H9 (cell line): ENCODE measurements at regions not wholly inside any gene's neighbourhood (a gene's known extent, or its start where the extent isn't known, plus 50 kb on each side); places are given as distances from the start of the nearest gene placed in this dataset.
A peak's percentile ranks its signal among the peaks of the same experiment; 100 is the strongest.

ENCODE experiments used
- DNase-seq: peaks from one replicate; pipeline ENCODE4 v3.0.0-alpha.2; 2017
- H2AFZ ChIP-seq: one replicate; pipeline ENCODE4 v1.6.1; 2013; ENCODE audit warnings: mild to moderate bottlenecking, low read length, control low read depth, moderate library complexity
- H2AK5ac ChIP-seq: 2 replicates; pipeline ENCODE4 v1.6.1; 2013; ENCODE audit warnings: low read length, control low read depth, mixed read lengths; ENCODE audit not compliant: insufficient read length
- H2BK120ac ChIP-seq: one replicate; pipeline ENCODE4 v1.6.1; 2013; ENCODE audit warnings: low read depth, mild to moderate bottlenecking, low read length, control low read depth, inconsistent platforms; ENCODE audit not compliant: poor library complexity, severe bottlenecking
- H2BK12ac ChIP-seq: 2 replicates; pipeline ENCODE4 v1.6.1; 2013; ENCODE audit warnings: low read length, control low read depth, mixed read lengths, low read depth; ENCODE audit not compliant: insufficient read length
- H2BK15ac ChIP-seq: 2 replicates; pipeline ENCODE4 v1.6.1; 2013; ENCODE audit warnings: low read depth, low read length, control low read depth
- H2BK20ac ChIP-seq: one replicate; pipeline ENCODE4 v1.6.1; 2013; ENCODE audit warnings: low read depth, mild to moderate bottlenecking, low read length, control low read depth, inconsistent platforms; ENCODE audit not compliant: poor library complexity, severe bottlenecking
- H2BK5ac ChIP-seq: 2 replicates; pipeline ENCODE4 v1.6.1; 2013; ENCODE audit warnings: low read length, control low read depth, mixed read lengths; ENCODE audit not compliant: insufficient read length
- H3K14ac ChIP-seq: 2 replicates; pipeline ENCODE4 v1.6.1; 2013; ENCODE audit warnings: low read length, control low read depth; ENCODE audit not compliant: insufficient read depth
- H3K18ac ChIP-seq: 2 replicates; pipeline ENCODE4 v1.6.1; 2013; ENCODE audit warnings: low read depth, mild to moderate bottlenecking, mixed read lengths, low read length, control low read depth; ENCODE audit not compliant: insufficient read length
- H3K23ac ChIP-seq: 2 replicates; pipeline ENCODE4 v1.6.1; 2013; ENCODE audit warnings: low read length, control low read depth, mixed read lengths, low read depth; ENCODE audit not compliant: insufficient read length
- H3K23me2 ChIP-seq: 2 replicates; pipeline ENCODE4 v1.6.1; 2013; ENCODE audit warnings: low read depth, mild to moderate bottlenecking, mixed read lengths, low read length, control low read depth; ENCODE audit not compliant: insufficient read length, poor library complexity, severe bottlenecking
- H3K27ac ChIP-seq: 2 replicates; pipeline ENCODE4 v1.5.1; 2013; ENCODE audit warnings: low read length, control low read depth, mixed read lengths, low read depth; ENCODE audit not compliant: insufficient read length
- H3K27me3 ChIP-seq: 2 replicates; pipeline ENCODE4 v1.6.1; 2013; ENCODE audit warnings: low read length, control low read depth, inconsistent platforms; ENCODE audit not compliant: insufficient read depth
- H3K4ac ChIP-seq: 2 replicates; pipeline ENCODE4 v1.6.1; 2013; ENCODE audit warnings: low read depth, mild to moderate bottlenecking, control low read depth, inconsistent platforms, low read length, moderate library complexity
- H3K4me1 ChIP-seq: 2 replicates; pipeline ENCODE4 v1.6.1; 2013; ENCODE audit warnings: low read length, control low read depth, inconsistent platforms; ENCODE audit not compliant: insufficient read depth
- H3K4me2 ChIP-seq: 2 replicates; pipeline ENCODE4 v1.6.1; 2013; ENCODE audit warnings: low read length, control low read depth, mixed read lengths; ENCODE audit not compliant: insufficient read length, insufficient read depth
- H3K56ac ChIP-seq: 2 replicates; pipeline ENCODE4 v1.6.1; 2013; ENCODE audit warnings: low read depth, mild to moderate bottlenecking, mixed read lengths, low read length, control low read depth; ENCODE audit not compliant: insufficient read length
- H3K79me1 ChIP-seq: 2 replicates; pipeline ENCODE4 v1.6.1; 2013; ENCODE audit warnings: low read depth, mild to moderate bottlenecking, moderate library complexity, low read length, control low read depth, inconsistent platforms; ENCODE audit not compliant: insufficient read depth, poor library complexity, severe bottlenecking
- H3K79me2 ChIP-seq: 2 replicates; pipeline ENCODE4 v1.6.1; 2013; ENCODE audit warnings: low read length, control low read depth, inconsistent platforms; ENCODE audit not compliant: insufficient read depth
- H3K9ac ChIP-seq: 2 replicates; pipeline ENCODE4 v1.6.1; 2013; ENCODE audit warnings: low read length, control low read depth, mixed read lengths; ENCODE audit not compliant: insufficient read length; ENCODE audit errors: extremely low read depth
- H3K9me3 ChIP-seq: one replicate; pipeline ENCODE4 v1.6.1; 2013; ENCODE audit warnings: low read depth, low read length, inconsistent platforms; ENCODE audit not compliant: control insufficient read depth
- H3T11ph ChIP-seq: one replicate; pipeline ENCODE4 v1.6.1; 2013; ENCODE audit warnings: mild to moderate bottlenecking, low read length, control low read depth, inconsistent platforms
- H4K20me1 ChIP-seq: one replicate; pipeline ENCODE4 v1.6.1; 2013; ENCODE audit not compliant: control insufficient read depth, insufficient read length, insufficient read depth
- H4K5ac ChIP-seq: 2 replicates; pipeline ENCODE4 v1.6.1; 2013; ENCODE audit warnings: low read depth, mild to moderate bottlenecking, mixed read lengths, low read length, control low read depth; ENCODE audit not compliant: insufficient read length
- H4K8ac ChIP-seq: replicated peaks from 2 replicates; pipeline ENCODE4 v1.6.1; 2013; ENCODE audit warnings: low read length, control low read depth, mixed read lengths, low read depth; ENCODE audit not compliant: insufficient read length
- H4K91ac ChIP-seq: 2 replicates; pipeline ENCODE4 v1.6.1; 2013; ENCODE audit warnings: low read depth, mild to moderate bottlenecking, moderate library complexity, mixed read lengths, low read length, control low read depth; ENCODE audit not compliant: insufficient read length
- H3K27ac Mint-ChIP-seq, 3 experiments: 2 replicates in 2 of 3; 3 replicates in 1 of 3; pipeline ENCODE4 v1.8.0; 2020 to 2021; ENCODE audit warnings: mixed read lengths in 3 of 3, mild to moderate bottlenecking in 1 of 3, moderate library complexity in 1 of 3
- H3K27me3 Mint-ChIP-seq: 2 replicates; pipeline ENCODE4 v1.8.0; 2021; ENCODE audit warnings: low read depth, mild to moderate bottlenecking, moderate library complexity, mixed read lengths
- H3K36me3 Mint-ChIP-seq, 3 experiments: 2 replicates in 2 of 3; 3 replicates in 1 of 3; pipeline ENCODE4 v1.8.0; 2020 to 2021; ENCODE audit warnings: low read depth in 3 of 3, mixed read lengths in 3 of 3; ENCODE audit not compliant: insufficient read depth in 1 of 3
- H3K4me1 Mint-ChIP-seq, 2 experiments: 2 replicates each; pipeline ENCODE4 v1.8.0; 2020; ENCODE audit warnings: mixed read lengths in 2 of 2
- H3K4me3 Mint-ChIP-seq, 2 experiments: 2 replicates in 1 of 2; 3 replicates in 1 of 2; pipeline ENCODE4 v1.8.0; 2020 to 2021; ENCODE audit warnings: mild to moderate bottlenecking in 2 of 2, mixed read lengths in 2 of 2, moderate library complexity in 1 of 2
- H3K9me3 Mint-ChIP-seq, 2 experiments: 2 replicates in 1 of 2; 3 replicates in 1 of 2; pipeline ENCODE4 v1.8.0; 2020; ENCODE audit warnings: mild to moderate bottlenecking in 2 of 2, mixed read lengths in 2 of 2, moderate library complexity in 1 of 2
- WGBS: extraction: QIAGEN DNeasy Blood & Tissue Kit; methylation state at CpG from one replicate; pipeline ENCODE4 v1.1.7; 2013; ENCODE audit warnings: missing lambda C conversion rate, low lambda C conversion rate, mixed read lengths; ENCODE audit not compliant: insufficient read length; ENCODE audit errors: extremely low coverage; 5-methylcytosine and 5-hydroxymethylcytosine counted together
- TF ChIP-seq, protein P1 (sequence below): fragments of 200-600 bp; sonication (generic); conservative IDR thresholded peaks from 3 replicates; pipeline ENCODE4 v1.8.0; 2021; ENCODE audit warnings: antibody characterized with exemption, mild to moderate bottlenecking

DNA sequence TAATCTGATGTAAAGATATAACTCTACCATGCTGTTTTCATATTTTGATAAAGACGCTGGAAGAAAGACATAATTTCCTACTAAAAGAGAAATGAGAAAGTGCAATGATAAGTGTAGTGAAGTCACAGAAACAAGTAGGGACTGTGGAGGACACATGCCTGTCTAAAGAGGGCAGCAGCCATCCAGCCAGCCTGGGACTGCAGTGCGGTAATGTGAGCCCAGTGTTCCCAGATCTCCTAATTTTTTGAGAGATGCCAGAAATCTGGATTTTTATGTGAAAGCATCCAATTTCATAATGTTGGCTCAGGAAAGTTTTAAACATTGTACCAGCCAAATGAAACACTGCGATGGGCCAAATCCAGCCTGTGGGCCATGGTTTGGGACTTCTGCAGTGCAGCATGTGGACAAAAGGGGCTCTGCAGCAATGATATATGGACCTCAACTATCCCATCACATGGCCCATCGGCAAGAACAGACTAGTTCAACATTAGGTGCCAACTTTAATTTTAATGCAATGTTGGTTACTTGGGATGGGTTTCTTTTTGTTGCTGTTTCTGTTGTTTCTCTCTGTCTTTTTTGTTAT, 329.5 kb downstream of the LTN1 start:
- no peak overlapping the region for H3K4ac ChIP-seq
- H3K4me1 ChIP-seq = no peaks in the 10 kb centered on the region
- no peak overlapping the region for H2BK15ac ChIP-seq
- H3K56ac ChIP-seq = no peak overlapping the region
- Mint-ChIP-seq H3K4me3 (no peak overlapping the region), H3K36me3 (no peaks in the 10 kb centered on the region), H3K27ac (no peak overlapping the region), H3K27me3 (no peaks in the 10 kb centered on the region), H3K4me1 (no peaks in the 10 kb centered on the region; a peak in 1 of 4 replicates), H3K9me3 (no peaks in the 10 kb centered on the region)
- no peak overlapping the region for H2BK20ac ChIP-seq
- no peak overlapping the region for H3K14ac ChIP-seq
- no peak overlapping the region for H3K4me2 ChIP-seq
- no peak overlapping the region for H2AFZ ChIP-seq
- WGBS = no CpG with 5 or more reads among the region's 4 CpGs
- H3K9me3 ChIP-seq = no peaks in the 10 kb centered on the region
- TF ChIP-seq, protein P1, sequence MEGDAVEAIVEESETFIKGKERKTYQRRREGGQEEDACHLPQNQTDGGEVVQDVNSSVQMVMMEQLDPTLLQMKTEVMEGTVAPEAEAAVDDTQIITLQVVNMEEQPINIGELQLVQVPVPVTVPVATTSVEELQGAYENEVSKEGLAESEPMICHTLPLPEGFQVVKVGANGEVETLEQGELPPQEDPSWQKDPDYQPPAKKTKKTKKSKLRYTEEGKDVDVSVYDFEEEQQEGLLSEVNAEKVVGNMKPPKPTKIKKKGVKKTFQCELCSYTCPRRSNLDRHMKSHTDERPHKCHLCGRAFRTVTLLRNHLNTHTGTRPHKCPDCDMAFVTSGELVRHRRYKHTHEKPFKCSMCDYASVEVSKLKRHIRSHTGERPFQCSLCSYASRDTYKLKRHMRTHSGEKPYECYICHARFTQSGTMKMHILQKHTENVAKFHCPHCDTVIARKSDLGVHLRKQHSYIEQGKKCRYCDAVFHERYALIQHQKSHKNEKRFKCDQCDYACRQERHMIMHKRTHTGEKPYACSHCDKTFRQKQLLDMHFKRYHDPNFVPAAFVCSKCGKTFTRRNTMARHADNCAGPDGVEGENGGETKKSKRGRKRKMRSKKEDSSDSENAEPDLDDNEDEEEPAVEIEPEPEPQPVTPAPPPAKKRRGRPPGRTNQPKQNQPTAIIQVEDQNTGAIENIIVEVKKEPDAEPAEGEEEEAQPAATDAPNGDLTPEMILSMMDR = peak; percentile 22; the same call in 2 of the 3 replicates
- H2BK120ac ChIP-seq = no peak overlapping the region
- no peak overlapping the region for H2BK12ac ChIP-seq
- H4K20me1 ChIP-seq = no peaks in the 10 kb centered on the region
- H3K79me1 ChIP-seq = no peaks in the 10 kb centered on the region
- DNase-seq = no peak
- H4K8ac ChIP-seq = no peak overlapping the region
- H3K9ac ChIP-seq = no peak overlapping the region
- H3K23me2 ChIP-seq = no peaks in the 10 kb centered on the region
- no peak overlapping the region for H3K27ac ChIP-seq
- H3K23ac ChIP-seq = no peak overlapping the region
- H2AK5ac ChIP-seq = no peak overlapping the region
- H3T11ph ChIP-seq = no peak overlapping the region
- no peak overlapping the region for H4K91ac ChIP-seq
- no peaks in the 10 kb centered on the region for H3K27me3 ChIP-seq
- H3K18ac ChIP-seq = no peak overlapping the region
- no peak overlapping the region for H4K5ac ChIP-seq
- H3K79me2 ChIP-seq = no peaks in the 10 kb centered on the region
- H2BK5ac ChIP-seq = no peak overlapping the region
